BE2C (cell line): ENCODE measurements at regions not wholly inside any gene's neighbourhood (a gene's known extent, or its start where the extent isn't known, plus 50 kb on each side); places are given as distances from the start of the nearest gene placed in this dataset.

Source experiments
- DNase-seq: peaks from one replicate; pipeline ENCODE4 v3.0.0-alpha.2; 2020
- H3K27me3 ChIP-seq: fragments of 250-450 bp; sonication (Bioruptor Pico); 2 replicates; pipeline ENCODE4 v1.5.1; 2020; ENCODE audit warnings: mild to moderate bottlenecking
- H3K36me3 ChIP-seq: fragments of 250-450 bp; sonication (Bioruptor Pico); 2 replicates; pipeline ENCODE4 v1.5.1; 2020; ENCODE audit warnings: mild to moderate bottlenecking
- H3K4me1 ChIP-seq: fragments of 250-450 bp; sonication (Bioruptor Pico); 2 replicates; pipeline ENCODE4 v1.5.1; 2020
- H3K4me3 ChIP-seq: 2 replicates; pipeline ENCODE4 v1.5.1; 2011; ENCODE audit warnings: low read depth, low read length
- H3K9me3 ChIP-seq: fragments of 250-450 bp; sonication (Bioruptor Pico); 2 replicates; pipeline ENCODE4 v1.5.1; 2020
- TF ChIP-seq, protein P1 (sequence below): IDR thresholded peaks from 2 replicates; pipeline ENCODE4 v1.5.1; 2012; ENCODE audit warnings: mild to moderate bottlenecking, low read depth, low read length

DNA sequence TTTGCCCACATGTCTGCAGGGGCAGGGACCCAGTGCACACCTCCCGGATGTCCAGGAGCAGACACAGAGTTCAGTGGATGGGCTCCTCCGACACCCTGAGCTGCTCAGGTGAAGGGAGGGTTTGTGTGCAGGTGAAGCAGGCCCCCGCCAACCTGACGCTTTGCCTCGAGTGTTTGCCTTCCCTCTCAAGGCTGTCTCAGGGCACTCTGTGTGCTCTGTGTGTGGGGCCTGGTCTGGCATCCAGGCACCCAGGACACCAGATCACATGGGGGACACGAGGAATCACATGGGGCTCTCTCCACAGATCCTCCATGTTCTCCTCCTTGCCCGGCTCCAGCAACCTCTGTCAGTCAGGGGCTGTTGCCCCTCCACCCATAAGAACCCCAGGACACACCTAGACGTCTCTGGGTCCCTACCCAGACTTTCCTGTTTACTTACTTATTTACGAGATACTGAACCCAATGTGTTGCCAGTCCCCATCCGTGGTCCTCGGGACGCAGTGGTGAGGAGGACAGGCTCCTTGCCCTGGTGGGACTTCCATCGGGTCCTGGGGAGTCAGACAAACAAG, 99.5 kb downstream of the HTR5A start:
- no peaks in the 10 kb centered on the region for H3K9me3 ChIP-seq
- no peaks in the 10 kb centered on the region for H3K4me1 ChIP-seq
- DNase-seq = no peak
- H3K36me3 ChIP-seq = no peaks in the 10 kb centered on the region
- TF ChIP-seq, protein P1, sequence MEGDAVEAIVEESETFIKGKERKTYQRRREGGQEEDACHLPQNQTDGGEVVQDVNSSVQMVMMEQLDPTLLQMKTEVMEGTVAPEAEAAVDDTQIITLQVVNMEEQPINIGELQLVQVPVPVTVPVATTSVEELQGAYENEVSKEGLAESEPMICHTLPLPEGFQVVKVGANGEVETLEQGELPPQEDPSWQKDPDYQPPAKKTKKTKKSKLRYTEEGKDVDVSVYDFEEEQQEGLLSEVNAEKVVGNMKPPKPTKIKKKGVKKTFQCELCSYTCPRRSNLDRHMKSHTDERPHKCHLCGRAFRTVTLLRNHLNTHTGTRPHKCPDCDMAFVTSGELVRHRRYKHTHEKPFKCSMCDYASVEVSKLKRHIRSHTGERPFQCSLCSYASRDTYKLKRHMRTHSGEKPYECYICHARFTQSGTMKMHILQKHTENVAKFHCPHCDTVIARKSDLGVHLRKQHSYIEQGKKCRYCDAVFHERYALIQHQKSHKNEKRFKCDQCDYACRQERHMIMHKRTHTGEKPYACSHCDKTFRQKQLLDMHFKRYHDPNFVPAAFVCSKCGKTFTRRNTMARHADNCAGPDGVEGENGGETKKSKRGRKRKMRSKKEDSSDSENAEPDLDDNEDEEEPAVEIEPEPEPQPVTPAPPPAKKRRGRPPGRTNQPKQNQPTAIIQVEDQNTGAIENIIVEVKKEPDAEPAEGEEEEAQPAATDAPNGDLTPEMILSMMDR = no peak
- H3K4me3 ChIP-seq = no peak overlapping the region
- peaks cover 19% of the 10 kb centered on the region for H3K27me3 ChIP-seq

DNA sequence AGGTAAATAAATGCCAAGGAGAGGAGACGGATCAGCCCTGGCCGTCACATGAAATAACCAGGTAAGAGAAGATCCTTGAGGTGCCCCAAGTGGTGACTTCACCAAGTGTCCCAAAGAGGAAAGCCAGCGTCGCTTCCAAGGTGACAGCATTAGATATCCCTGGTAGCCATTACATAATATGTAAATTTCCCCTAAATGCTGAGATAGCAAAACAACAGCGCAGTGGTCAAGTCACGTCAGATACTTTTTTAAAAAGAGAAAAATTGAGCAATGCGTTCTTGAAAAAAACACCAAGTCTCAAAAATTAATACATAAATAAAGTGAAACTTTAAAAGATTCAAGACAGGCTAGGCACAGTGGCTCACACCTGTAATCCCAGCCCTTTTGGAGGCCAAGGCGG, 100.2 kb downstream of the HTR5A start:
- H3K4me3 ChIP-seq = no peak overlapping the region
- H3K27me3 ChIP-seq = peaks cover 19% of the 10 kb centered on the region
- no peaks in the 10 kb centered on the region for H3K4me1 ChIP-seq
- H3K9me3 ChIP-seq = no peaks in the 10 kb centered on the region
- TF ChIP-seq, protein P1 = no peak
- no peak for DNase-seq
- H3K36me3 ChIP-seq = no peaks in the 10 kb centered on the region

DNA sequence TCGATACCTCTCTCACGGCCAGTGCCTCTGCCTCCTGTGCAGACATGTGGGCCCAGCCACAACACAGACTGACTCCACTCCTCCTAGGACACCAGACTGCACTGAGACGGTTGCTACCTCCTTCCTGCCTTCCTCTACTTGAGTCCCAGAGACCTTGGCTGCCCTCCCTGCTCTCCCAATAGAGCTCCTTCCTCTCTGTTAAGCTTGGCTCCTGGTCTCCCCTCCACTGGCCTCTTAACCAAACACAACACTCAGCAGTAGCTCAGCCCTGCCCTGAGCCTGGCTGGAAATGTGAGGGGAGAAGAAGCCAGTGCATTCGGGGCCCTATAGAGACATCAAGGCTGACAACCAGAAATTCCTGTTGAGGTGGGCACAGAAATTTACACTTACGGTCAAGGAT, 102.0 kb downstream of the HTR5A start:
- no peak for DNase-seq
- no peaks in the 10 kb centered on the region for H3K36me3 ChIP-seq
- no peaks in the 10 kb centered on the region for H3K9me3 ChIP-seq
- peaks cover 19% of the 10 kb centered on the region for H3K27me3 ChIP-seq
- no peaks in the 10 kb centered on the region for H3K4me1 ChIP-seq
- TF ChIP-seq, protein P1 = no peak
- H3K4me3 ChIP-seq = no peak overlapping the region

DNA sequence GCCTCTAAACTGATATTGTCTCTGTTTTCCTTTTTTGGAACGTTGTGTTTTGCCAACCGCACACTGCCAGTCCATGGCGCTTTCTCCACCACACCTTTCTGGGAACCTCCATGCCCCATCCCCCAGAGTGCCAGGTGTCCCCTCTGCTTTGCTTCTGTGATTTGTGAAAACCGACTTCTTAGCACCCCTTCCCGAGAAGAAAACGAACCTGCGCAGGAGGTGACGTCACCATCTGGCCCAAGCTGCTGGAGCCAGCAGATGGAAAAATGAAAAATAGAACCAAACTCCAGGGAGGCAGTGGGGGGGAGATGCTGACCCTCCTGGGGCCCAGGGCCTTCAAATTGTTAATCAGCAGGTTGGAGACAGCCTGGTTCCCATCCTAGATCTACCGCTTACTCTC, 103.8 kb downstream of the HTR5A start:
- no peaks in the 10 kb centered on the region for H3K36me3 ChIP-seq
- no peak for DNase-seq
- H3K4me1 ChIP-seq = no peaks in the 10 kb centered on the region
- H3K27me3 ChIP-seq = peaks cover 18% of the 10 kb centered on the region
- TF ChIP-seq, protein P1 = no peak
- H3K9me3 ChIP-seq = no peaks in the 10 kb centered on the region
- no peak overlapping the region for H3K4me3 ChIP-seq

DNA sequence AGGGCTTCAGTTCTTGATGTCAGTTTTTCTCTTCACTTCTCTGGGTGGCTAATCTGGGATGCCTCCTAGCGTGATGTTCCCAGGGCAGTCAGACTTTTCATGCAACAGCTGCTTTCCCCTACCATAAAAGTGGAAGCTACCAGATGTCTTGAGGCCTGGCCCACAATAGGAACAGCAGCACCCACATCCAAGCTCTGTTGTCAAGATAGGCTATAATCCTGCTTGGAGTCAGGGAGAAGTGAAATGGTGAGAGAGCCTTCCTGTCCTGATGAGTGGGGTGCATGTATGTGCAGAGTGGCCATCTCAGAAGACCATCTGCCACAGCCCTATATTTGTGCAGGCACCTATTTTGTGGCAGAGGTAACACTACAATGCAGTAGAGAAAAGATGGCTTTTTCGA, 108.0 kb downstream of the HTR5A start:
- no peaks in the 10 kb centered on the region for H3K36me3 ChIP-seq
- DNase-seq = no peak
- H3K4me1 ChIP-seq = no peaks in the 10 kb centered on the region
- H3K9me3 ChIP-seq = no peaks in the 10 kb centered on the region
- TF ChIP-seq, protein P1 = no peak
- H3K27me3 ChIP-seq = peaks cover 3% of the 10 kb centered on the region; the same call in 1 of the 2 replicates
- no peak overlapping the region for H3K4me3 ChIP-seq

DNA sequence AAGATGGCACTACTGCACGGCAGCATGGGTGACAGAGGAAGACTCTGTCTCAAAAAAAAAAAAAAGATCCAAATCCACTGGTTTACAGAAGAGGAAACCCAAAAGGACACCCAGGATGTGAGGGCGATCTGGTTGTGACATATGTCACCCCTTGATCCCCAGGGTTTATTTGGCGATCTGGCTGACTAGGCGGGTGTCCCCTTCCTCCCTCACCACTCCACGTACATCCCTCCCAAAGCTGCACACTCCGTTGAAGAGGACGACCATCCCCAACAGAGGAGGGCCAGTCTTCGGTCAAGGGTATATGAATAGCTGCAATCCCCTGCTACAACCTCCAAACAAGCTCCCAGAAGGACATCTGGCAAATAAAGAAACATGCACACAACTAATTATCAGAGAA, 111.6 kb downstream of the HTR5A start:
- Histone ChIP-seq H3K9me3 (peaks cover 10% of the 10 kb centered on the region), H3K36me3 (no peaks in the 10 kb centered on the region), H3K4me3 (no peak overlapping the region), H3K27me3 (no peaks in the 10 kb centered on the region), H3K4me1 (no peaks in the 10 kb centered on the region)
- TF ChIP-seq, protein P1 = no peak
- DNase-seq = no peak
